Lower leg skin (tissue), 4 donors: ENCODE measurements at regions not wholly inside any gene's neighbourhood (a gene's known extent, or its start where the extent isn't known, plus 50 kb on each side); places are given as distances from the start of the nearest gene placed in this dataset.

ENCODE experiments used
- DNase-seq, 2 donors: peaks; one replicate each; pipeline ENCODE4 v3.0.0-alpha.2; 2019; ENCODE audit warnings: low spot score in 2 of 2
- H3K4me3 ChIP-seq: fragments of 200-600 bp; sonication (generic); 2 replicates; pipeline ENCODE4 v1.5.1; 2017; ENCODE audit warnings: mild to moderate bottlenecking, low read depth; ENCODE audit not compliant: poor library complexity, severe bottlenecking
- CTCF ChIP-seq, 3 donors: fragments of 450-650 bp; IDR thresholded peaks; one replicate each; pipeline ENCODE4 v1.5.1; 2016; ENCODE audit warnings: antibody characterized with exemption in 3 of 3, mild to moderate bottlenecking in 3 of 3, moderate library complexity in 2 of 3
- POLR2A ChIP-seq, 2 donors: fragments of 450-650 bp; IDR thresholded peaks; one replicate each; pipeline ENCODE4 v1.6.1; 2016 to 2017; ENCODE audit warnings: antibody characterized with exemption in 2 of 2, mild to moderate bottlenecking in 1 of 2, moderate library complexity in 1 of 2
- WGBS, 2 donors: methylation state at CpG; one replicate each; pipeline ENCODE4 v1.1.5; 2018; 5-methylcytosine and 5-hydroxymethylcytosine counted together
- intact Hi-C: fragments of 100-400 bp; cut with DNase I; formaldehyde crosslinking; loops from one replicate; pipeline ENCODE4 v1.15.0; 2023; ENCODE audit warnings: low total_unique reads

- 64 to 75% methylated on average over 6 of the region's 6 CpGs for WGBS, 2 donors
- TF ChIP-seq POLR2A (IDR thresholded peaks at IDR 0.05) (no peak), CTCF (IDR thresholded peaks at IDR 0.05) (no peak)
- DNase-seq, result no peak
- intact Hi-C loops, result no loop called here
- no peak overlapping the region for H3K4me3 ChIP-seq
Measured at GRCh38 chr3:82353306-82354171, 592.1 kb upstream of the GBE1 start.

- no peak for DNase-seq
- H3K4me3 ChIP-seq, result no peak overlapping the region
- intact Hi-C loops, result no loop called here
- WGBS, 2 donors, result 81 to 87% methylated on average over 1 of the region's 1 CpG
- TF ChIP-seq POLR2A (IDR thresholded peaks at IDR 0.05) (no peak), CTCF (IDR thresholded peaks at IDR 0.05) (no peak)
Measured at GRCh38 chr3:82347585-82347984, 586.1 kb upstream of the GBE1 start.

GRCh38 chr3:82342521-82342920, 581.1 kb upstream of the GBE1 start:
- 80 to 83% methylated on average over 3 of the region's 3 CpGs for WGBS, 2 donors
- H3K4me3 ChIP-seq, result no peak overlapping the region
- TF ChIP-seq POLR2A (IDR thresholded peaks at IDR 0.05) (no peak), CTCF (IDR thresholded peaks at IDR 0.05) (no peak)
- no peak for DNase-seq
- intact Hi-C loops, result no loop called here

- no peak overlapping the region for H3K4me3 ChIP-seq
- no peak for DNase-seq
- WGBS, 2 donors, result 44 to 71% methylated on average over 2 of the region's 2 CpGs
- TF ChIP-seq POLR2A (IDR thresholded peaks at IDR 0.05) (no peak), CTCF (IDR thresholded peaks at IDR 0.05) (no peak)
- intact Hi-C loops, result no loop called here
Measured at GRCh38 chr3:82329300-82329699, 567.9 kb upstream of the GBE1 start.

- intact Hi-C loops, result no loop called here
- WGBS, 2 donors, result 61 to 69% methylated on average over 1 of the region's 1 CpG
- TF ChIP-seq CTCF (IDR thresholded peaks at IDR 0.05), result no peak
- no peak for DNase-seq
- H3K4me3 ChIP-seq, result no peak overlapping the region
Measured at GRCh38 chr3:82311901-82312300, 550.5 kb upstream of the GBE1 start.

GRCh38 chr3:82308755-82309154, 547.3 kb upstream of the GBE1 start:
- no peak for TF ChIP-seq CTCF (IDR thresholded peaks at IDR 0.05)
- TF ChIP-seq POLR2A (IDR thresholded peaks at IDR 0.05), result no peak
- no peak for DNase-seq
- H3K4me3 ChIP-seq, result no peak overlapping the region
- intact Hi-C loops, result no loop called here
- WGBS, 2 donors, result 91% methylated on average over 7 of the region's 7 CpGs
